ENCODE measurements at regions not wholly inside any gene's neighbourhood (a gene's known extent, or its start where the extent isn't known, plus 50 kb on each side); places are given as distances from the start of the nearest gene placed in this dataset.

DNA sequence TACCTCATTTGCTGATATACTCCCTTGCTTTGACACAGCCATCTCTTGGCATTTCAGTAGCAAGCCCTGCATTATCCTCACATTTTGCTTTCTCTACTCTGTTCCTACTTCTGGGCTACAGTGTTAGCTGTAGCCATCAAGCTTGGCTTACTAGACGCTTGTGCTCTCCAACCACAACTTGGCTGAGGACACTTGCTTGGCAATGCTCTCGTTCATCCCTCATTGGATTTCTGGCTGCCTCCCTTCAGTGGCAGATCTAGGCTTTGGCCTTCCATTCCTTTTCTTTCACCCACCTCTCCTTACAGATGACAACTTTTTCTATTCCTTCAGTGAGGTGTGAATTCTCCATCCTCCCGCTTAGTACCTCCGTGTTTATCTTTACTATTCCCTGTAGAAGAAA is 428.7 kb upstream of the LRRC7 start:
- TF ChIP-seq, protein P1, sequence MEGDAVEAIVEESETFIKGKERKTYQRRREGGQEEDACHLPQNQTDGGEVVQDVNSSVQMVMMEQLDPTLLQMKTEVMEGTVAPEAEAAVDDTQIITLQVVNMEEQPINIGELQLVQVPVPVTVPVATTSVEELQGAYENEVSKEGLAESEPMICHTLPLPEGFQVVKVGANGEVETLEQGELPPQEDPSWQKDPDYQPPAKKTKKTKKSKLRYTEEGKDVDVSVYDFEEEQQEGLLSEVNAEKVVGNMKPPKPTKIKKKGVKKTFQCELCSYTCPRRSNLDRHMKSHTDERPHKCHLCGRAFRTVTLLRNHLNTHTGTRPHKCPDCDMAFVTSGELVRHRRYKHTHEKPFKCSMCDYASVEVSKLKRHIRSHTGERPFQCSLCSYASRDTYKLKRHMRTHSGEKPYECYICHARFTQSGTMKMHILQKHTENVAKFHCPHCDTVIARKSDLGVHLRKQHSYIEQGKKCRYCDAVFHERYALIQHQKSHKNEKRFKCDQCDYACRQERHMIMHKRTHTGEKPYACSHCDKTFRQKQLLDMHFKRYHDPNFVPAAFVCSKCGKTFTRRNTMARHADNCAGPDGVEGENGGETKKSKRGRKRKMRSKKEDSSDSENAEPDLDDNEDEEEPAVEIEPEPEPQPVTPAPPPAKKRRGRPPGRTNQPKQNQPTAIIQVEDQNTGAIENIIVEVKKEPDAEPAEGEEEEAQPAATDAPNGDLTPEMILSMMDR (IDR thresholded peaks at IDR 0.05): no peak
- Histone ChIP-seq H3K4me3 (no peak overlapping the region), H3K27ac (no peak overlapping the region)
- DNase-seq (ENCODE audit: low spot score): no peak

DNA sequence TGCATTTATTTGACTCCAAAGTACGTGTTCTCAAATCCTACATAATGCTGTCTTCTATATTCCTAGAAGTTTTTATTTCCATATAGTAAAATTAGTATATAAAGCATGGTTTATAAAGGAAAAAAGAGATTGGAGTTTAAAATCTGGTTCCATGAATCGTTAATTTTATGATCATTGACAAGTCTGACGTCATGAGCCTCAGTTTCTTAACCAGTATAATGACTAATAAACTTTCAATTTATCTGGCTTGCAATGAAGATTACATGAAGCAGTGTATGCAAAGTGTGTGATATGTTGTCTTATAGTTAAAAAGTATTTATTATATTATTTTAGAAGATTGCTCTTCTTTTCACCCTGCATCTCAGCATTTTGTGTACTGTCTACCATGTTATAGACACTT is 421.4 kb upstream of the LRRC7 start:
- TF ChIP-seq, protein P1 (IDR thresholded peaks at IDR 0.05): no peak
- no peak overlapping the region for H3K27ac ChIP-seq
- H3K4me3 ChIP-seq: no peak overlapping the region
- no peak for DNase-seq (ENCODE audit: low spot score)

DNA sequence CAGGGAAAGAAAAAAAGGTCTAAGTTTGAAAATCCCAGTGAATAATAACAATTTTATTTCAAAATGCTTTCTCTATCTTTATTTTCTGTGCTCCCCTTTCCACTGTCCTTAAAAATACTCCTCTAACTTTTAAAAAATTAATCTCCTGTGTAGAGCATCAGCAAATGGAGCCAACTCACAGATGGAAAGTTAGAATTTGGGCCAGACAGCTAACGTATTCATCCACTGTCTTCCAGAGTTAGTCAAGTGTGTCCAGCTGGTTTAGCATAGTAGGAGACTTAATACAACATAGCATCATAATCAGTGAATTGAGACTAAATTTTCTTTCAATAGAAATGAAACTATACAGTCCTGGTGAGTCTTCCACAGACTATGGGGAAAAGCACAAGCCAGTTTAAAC is 419.0 kb upstream of the LRRC7 start:
- DNase-seq (ENCODE audit: low spot score): no peak
- TF ChIP-seq, protein P1 (IDR thresholded peaks at IDR 0.05): no peak
- no peak overlapping the region for H3K4me3 ChIP-seq
- no peak overlapping the region for H3K27ac ChIP-seq

DNA sequence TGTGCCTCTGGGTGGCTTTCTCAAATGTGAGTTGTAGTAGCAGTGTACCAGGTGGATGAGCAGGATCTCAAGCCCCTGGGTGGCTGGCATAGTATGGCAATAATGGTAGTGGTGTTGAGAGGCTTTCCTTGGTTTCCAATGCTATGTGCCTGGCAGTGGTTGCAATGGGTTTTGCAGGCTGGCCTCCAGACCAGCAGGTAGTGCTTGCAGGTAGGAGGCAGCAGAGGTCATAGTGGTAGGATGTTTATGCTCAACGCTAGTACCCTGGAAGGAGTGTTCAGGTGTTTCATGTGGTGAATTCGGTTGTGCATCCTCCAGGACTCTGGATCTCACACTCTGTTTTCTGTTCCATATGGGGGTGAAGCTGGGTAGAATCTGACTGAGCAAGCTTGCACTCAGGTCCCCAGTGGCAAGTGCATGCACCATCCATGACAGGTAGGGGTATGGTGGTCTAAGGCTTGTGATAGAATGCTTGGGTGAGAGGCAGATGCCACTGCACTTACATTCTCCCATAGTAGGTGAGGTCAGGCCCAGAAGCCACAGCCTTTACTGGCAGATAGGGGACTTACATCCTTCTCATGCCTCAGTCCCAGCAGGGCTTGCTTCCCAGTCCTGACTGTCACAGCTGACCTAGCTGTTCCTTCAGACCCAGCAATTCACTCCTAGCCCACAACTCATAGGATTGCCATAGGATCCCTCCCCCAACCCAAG is 410.5 kb upstream of the LRRC7 start:
- Histone ChIP-seq H3K4me3 (no peak overlapping the region), H3K27ac (no peak overlapping the region)
- no peak for DNase-seq (ENCODE audit: low spot score)
- TF ChIP-seq, protein P1 (IDR thresholded peaks at IDR 0.05): no peak

DNA sequence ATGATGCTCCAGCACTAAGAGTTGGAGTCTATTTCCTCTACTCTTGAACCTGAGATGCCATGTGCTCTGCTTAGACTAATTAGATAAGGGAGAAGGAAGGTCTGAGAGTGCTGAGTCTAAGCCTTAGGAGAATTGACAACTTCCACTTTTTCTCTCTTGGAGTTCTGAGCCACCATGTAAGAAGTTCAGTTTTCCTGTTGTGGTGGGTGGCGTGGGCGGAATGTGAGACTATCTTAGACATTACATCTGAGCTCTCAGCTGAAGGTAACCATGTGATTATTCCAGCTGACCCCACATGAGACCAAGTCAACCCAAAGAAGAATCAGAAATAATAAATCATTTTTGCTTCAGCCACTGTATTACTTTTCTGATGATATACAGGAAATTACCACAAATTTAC is 404.5 kb upstream of the LRRC7 start:
- H3K27ac ChIP-seq: no peak overlapping the region
- TF ChIP-seq, protein P1 (IDR thresholded peaks at IDR 0.05): no peak
- DNase-seq (ENCODE audit: low spot score): no peak
- H3K4me3 ChIP-seq: no peak overlapping the region

DNA sequence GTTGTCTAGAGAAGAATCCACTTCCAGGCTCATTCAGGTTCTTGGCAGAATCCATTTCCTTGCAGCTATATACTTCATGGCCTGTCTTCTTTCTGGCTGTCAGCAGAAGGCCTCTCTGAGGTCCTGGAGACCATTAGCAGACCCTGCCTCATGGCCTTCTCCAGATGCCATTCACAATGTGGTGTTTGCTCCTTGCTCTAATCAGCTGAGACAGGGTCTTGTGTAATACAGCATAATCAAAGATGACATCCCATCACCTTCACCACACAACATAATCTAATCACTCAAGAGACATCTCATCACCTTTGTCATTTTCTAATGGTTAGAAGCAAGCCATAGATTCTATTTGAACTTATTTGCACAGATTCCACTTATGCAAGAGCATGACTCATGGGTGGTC is 403.9 kb upstream of the LRRC7 start:
- Histone ChIP-seq H3K4me3 (no peak overlapping the region), H3K27ac (no peak overlapping the region)
- DNase-seq (ENCODE audit: low spot score): no peak
- TF ChIP-seq, protein P1 (IDR thresholded peaks at IDR 0.05): no peak

DNA sequence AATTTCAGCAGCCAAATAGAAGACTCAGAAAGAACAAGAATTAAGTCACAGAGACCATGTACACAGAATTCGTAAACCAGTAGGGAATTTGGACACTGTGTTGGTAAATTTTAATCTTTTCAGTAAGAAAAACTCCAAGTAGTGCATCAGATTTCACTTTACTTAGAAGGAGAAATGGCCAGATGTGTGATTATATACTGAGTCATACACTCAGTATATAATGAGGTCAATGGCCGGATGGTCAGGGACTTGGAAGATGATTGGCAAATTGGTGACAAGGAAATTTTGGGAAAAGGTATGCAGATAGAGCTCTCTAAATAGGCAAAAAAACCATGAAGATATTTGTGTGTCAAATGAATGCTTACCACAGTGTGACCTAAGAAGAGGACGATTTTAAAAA is 399.8 kb upstream of the LRRC7 start:
- no peak for DNase-seq (ENCODE audit: low spot score)
- TF ChIP-seq, protein P1 (IDR thresholded peaks at IDR 0.05): no peak

More for the DNA sequence above, 399.8 kb upstream of the LRRC7 start:
- H3K27ac ChIP-seq: no peak overlapping the region
- no peak overlapping the region for H3K4me3 ChIP-seq
